GM12878 (cell line): ENCODE measurements at regions not wholly inside any gene's neighbourhood (a gene's known extent, or its start where the extent isn't known, plus 50 kb on each side); places are given as distances from the start of the nearest gene placed in this dataset.
A peak's percentile ranks its signal among the peaks of the same experiment; 100 is the strongest.

Experiments used
- ASH2L ChIP-seq: fragments of 300-600, 200-600 bp; sonication (generic); IDR thresholded peaks from 2 replicates; pipeline ENCODE4 v1.6.1; 2017; ENCODE audit warnings: low read depth, mild to moderate bottlenecking, borderline replicate concordance
- BACH1 ChIP-seq: fragments of 450-650 bp; IDR thresholded peaks from 2 replicates; pipeline ENCODE4 v1.6.1; 2017; ENCODE audit warnings: mild to moderate bottlenecking, borderline replicate concordance
- CHD4 ChIP-seq: fragments of 200-600 bp; sonication (generic); IDR thresholded peaks from 2 replicates; pipeline ENCODE4 v1.6.1; 2016; ENCODE audit warnings: mild to moderate bottlenecking
- E2F4 ChIP-seq: IDR thresholded peaks from 2 replicates; pipeline ENCODE4 v1.6.1; 2012; ENCODE audit warnings: low read depth, low read length, improper control_type of control experiment
- EGR1 ChIP-seq, 2 experiments: IDR thresholded peaks; 1 replicate in 1 of 2; 2 replicates in 1 of 2; pipeline ENCODE4 v1.6.1; 2011 to 2012; ENCODE audit warnings: low read depth in 2 of 2, low read length in 2 of 2, borderline replicate concordance in 1 of 2, mild to moderate bottlenecking in 1 of 2, moderate library complexity in 1 of 2
- FOXM1 ChIP-seq: IDR thresholded peaks from 2 replicates; pipeline ENCODE4 v1.6.1; 2012; ENCODE audit warnings: low read depth, mild to moderate bottlenecking, inconsistent platforms, low read length, moderate library complexity
- GABPA ChIP-seq: IDR thresholded peaks from 2 replicates; pipeline ENCODE4 v1.6.1; 2014; ENCODE audit warnings: antibody characterized with exemption, low read depth, mild to moderate bottlenecking, inconsistent platforms
- HDAC6 ChIP-seq: fragments of 200-600 bp; sonication (generic); IDR thresholded peaks from one replicate; pipeline ENCODE4 v1.8.0; 2017; ENCODE audit warnings: antibody characterized with exemption; ENCODE audit not compliant: unreplicated experiment
- IKZF2 ChIP-seq, 2 experiments: fragments of 450-650 bp; IDR thresholded peaks; 2 replicates each; pipeline ENCODE4 v1.6.1; 2017; ENCODE audit warnings: mild to moderate bottlenecking in 2 of 2, moderate library complexity in 2 of 2
- IRF4 ChIP-seq: IDR thresholded peaks from 2 replicates; pipeline ENCODE4 v1.6.1; 2011; ENCODE audit warnings: low read depth, low read length
- LARP7 ChIP-seq: fragments of 450-650 bp; IDR thresholded peaks from 2 replicates; pipeline ENCODE4 v1.6.1; 2017; ENCODE audit warnings: mild to moderate bottlenecking
- MAX ChIP-seq: IDR thresholded peaks from 2 replicates; pipeline ENCODE4 v1.6.1; 2012; ENCODE audit warnings: low read depth, low read length, improper control_type of control experiment
- MLLT1 ChIP-seq: fragments of 450-650 bp; IDR thresholded peaks from 2 replicates; pipeline ENCODE4 v1.6.1; 2016; ENCODE audit warnings: mild to moderate bottlenecking
- NFIC ChIP-seq: IDR thresholded peaks from 2 replicates; pipeline ENCODE4 v1.6.1; 2012; ENCODE audit warnings: low read depth, mild to moderate bottlenecking, inconsistent platforms, low read length, moderate library complexity
- NR2C2 ChIP-seq: IDR thresholded peaks from 2 replicates; pipeline ENCODE4 v1.6.1; 2011; ENCODE audit warnings: borderline replicate concordance, low read depth; ENCODE audit not compliant: control insufficient read depth, insufficient read length
- POLR2AphosphoS2 ChIP-seq: IDR thresholded peaks from 2 replicates; pipeline ENCODE4 v1.6.1; 2011; ENCODE audit warnings: low read depth, mild to moderate bottlenecking, low read length, improper control_type of control experiment, moderate library complexity
- RBBP5 ChIP-seq: fragments of 200-600 bp; sonication (generic); conservative IDR thresholded peaks from 2 replicates; pipeline ENCODE4 v1.6.1; 2016
- RFX5 ChIP-seq: IDR thresholded peaks from 2 replicates; pipeline ENCODE4 v1.6.1; 2011; ENCODE audit warnings: low read depth, low read length, improper control_type of control experiment
- SMC3 ChIP-seq: IDR thresholded peaks from 2 replicates; pipeline ENCODE4 v1.6.1; 2011; ENCODE audit warnings: low read length, improper control_type of control experiment, borderline replicate concordance
- SRF ChIP-seq, 2 experiments: IDR thresholded peaks; 2 replicates each; pipeline ENCODE4 v1.6.1; 2011; ENCODE audit warnings: low read depth in 2 of 2, low read length in 2 of 2, mild to moderate bottlenecking in 1 of 2, moderate library complexity in 1 of 2
- SUZ12 ChIP-seq: fragments of 200-600 bp; sonication (generic); IDR thresholded peaks from one replicate; pipeline ENCODE4 v1.6.1; 2018; ENCODE audit warnings: antibody characterized with exemption, mild to moderate bottlenecking; ENCODE audit not compliant: unreplicated experiment
- USF1 ChIP-seq: IDR thresholded peaks from 2 replicates; pipeline ENCODE4 v1.6.1; 2011; ENCODE audit warnings: borderline replicate concordance, low read depth, mild to moderate bottlenecking, moderate library complexity, mixed read lengths, low read length; ENCODE audit not compliant: insufficient read depth; ENCODE audit errors: extremely low read length
- ZSCAN29 ChIP-seq: fragments of 450-650 bp; IDR thresholded peaks from 2 replicates; pipeline ENCODE4 v1.6.1; 2017; ENCODE audit warnings: mild to moderate bottlenecking, moderate library complexity
- TF ChIP-seq, protein P1 (sequence below): IDR thresholded peaks from 2 replicates; pipeline ENCODE4 v1.6.1; 2011; ENCODE audit warnings: low read depth, mild to moderate bottlenecking, low read length, moderate library complexity, borderline replicate concordance; ENCODE audit errors: extremely low read depth
- TF ChIP-seq, protein P2 (sequence below): fragments of 450-650 bp; IDR thresholded peaks from 2 replicates; pipeline ENCODE4 v1.6.1; 2018; ENCODE audit warnings: mild to moderate bottlenecking, low read depth, moderate library complexity; ENCODE audit not compliant: partially characterized antibody

DNA sequence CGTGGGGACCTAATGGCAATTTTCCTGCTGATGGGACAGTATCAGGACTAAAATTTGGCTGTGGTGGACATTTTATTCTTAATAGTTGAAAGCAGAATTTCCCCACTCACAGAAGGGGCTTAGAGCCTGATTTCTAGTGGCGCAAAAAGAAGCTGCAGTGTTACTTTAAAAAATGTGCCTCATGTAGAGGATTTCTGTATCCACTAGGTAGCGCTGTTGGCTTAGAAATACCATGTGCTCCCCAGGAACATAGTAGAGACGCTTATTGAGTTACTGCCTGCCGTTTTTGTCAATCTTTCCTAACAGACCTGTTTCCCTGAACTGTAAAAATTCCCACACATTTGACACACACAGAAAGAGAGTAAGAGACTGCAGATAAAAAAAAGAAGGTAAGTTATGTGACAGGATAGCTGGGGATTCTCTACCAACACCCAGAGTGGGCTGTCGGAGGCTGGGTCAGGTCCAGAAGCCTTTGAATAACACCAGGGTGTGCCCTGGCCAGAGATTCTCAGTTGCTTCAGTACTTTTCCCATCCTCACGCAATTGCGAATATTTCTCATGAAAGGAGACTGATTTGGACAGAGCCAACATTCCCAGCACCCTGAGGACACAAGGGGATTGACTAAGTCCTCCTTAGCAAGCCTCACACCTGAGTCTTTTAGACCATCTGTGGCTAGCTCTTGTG lies 88.4 kb downstream of the ZXDA start (continued):
- no peak for TF ChIP-seq POLR2AphosphoS2
- TF ChIP-seq EGR1 (IDR thresholded peaks at IDR 0.05; ENCODE audit: borderline replicate concordance in 1 of 2, low read depth in 2 of 2, low read length in 2 of 2) = no peak
- no peak for TF ChIP-seq CHD4
- peak; percentile 77 for TF ChIP-seq SMC3
- TF ChIP-seq ASH2L = no peak
- no peak for TF ChIP-seq FOXM1
- no peak for TF ChIP-seq NR2C2
- TF ChIP-seq RFX5 = no peak
- TF ChIP-seq, protein P1, sequence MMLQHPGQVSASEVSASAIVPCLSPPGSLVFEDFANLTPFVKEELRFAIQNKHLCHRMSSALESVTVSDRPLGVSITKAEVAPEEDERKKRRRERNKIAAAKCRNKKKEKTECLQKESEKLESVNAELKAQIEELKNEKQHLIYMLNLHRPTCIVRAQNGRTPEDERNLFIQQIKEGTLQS = no peak
- TF ChIP-seq ZSCAN29 = no peak
- TF ChIP-seq RBBP5 = no peak
- TF ChIP-seq MAX = no peak
- no peak for TF ChIP-seq E2F4
- no peak for TF ChIP-seq SUZ12
- TF ChIP-seq NFIC = no peak
- no peak for TF ChIP-seq HDAC6
- TF ChIP-seq SRF (IDR thresholded peaks at IDR 0.05; ENCODE audit: low read depth in 2 of 2, low read length in 2 of 2) = no peak
- no peak for TF ChIP-seq IKZF2 (IDR thresholded peaks at IDR 0.05)
- no peak for TF ChIP-seq MLLT1
- no peak for TF ChIP-seq BACH1
- TF ChIP-seq USF1 = no peak
- TF ChIP-seq LARP7 = no peak
- TF ChIP-seq GABPA = no peak
- TF ChIP-seq, protein P2, sequence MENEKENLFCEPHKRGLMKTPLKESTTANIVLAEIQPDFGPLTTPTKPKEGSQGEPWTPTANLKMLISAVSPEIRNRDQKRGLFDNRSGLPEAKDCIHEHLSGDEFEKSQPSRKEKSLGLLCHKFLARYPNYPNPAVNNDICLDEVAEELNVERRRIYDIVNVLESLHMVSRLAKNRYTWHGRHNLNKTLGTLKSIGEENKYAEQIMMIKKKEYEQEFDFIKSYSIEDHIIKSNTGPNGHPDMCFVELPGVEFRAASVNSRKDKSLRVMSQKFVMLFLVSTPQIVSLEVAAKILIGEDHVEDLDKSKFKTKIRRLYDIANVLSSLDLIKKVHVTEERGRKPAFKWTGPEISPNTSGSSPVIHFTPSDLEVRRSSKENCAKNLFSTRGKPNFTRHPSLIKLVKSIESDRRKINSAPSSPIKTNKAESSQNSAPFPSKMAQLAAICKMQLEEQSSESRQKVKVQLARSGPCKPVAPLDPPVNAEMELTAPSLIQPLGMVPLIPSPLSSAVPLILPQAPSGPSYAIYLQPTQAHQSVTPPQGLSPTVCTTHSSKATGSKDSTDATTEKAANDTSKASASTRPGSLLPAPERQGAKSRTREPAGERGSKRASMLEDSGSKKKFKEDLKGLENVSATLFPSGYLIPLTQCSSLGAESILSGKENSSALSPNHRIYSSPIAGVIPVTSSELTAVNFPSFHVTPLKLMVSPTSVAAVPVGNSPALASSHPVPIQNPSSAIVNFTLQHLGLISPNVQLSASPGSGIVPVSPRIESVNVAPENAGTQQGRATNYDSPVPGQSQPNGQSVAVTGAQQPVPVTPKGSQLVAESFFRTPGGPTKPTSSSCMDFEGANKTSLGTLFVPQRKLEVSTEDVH = no peak
- TF ChIP-seq IRF4 = no peak
- TF ChIP-seq, all 136 proteins: peak for 4
